ENCODE measurements at regions not wholly inside any gene's neighbourhood (a gene's known extent, or its start where the extent isn't known, plus 50 kb on each side); places are given as distances from the start of the nearest gene placed in this dataset.

GRCh38 chr4:188197566-188197965, 58.3 kb downstream of the TRIML1 start:
- H3K27ac Mint-ChIP-seq, result no peak overlapping the region
- no peak overlapping the region for H3K4me3 Mint-ChIP-seq
- H3K36me3 Mint-ChIP-seq, result no peaks in the 10 kb centered on the region
- H3K27me3 Mint-ChIP-seq, result no peaks in the 10 kb centered on the region
- CTCF ChIA-PET, result no interaction called here
- peaks cover 17% of the 10 kb centered on the region for H3K9me3 Mint-ChIP-seq
- no peak for DNase-seq
- H3K4me1 Mint-ChIP-seq, result no peaks in the 10 kb centered on the region

DNA sequence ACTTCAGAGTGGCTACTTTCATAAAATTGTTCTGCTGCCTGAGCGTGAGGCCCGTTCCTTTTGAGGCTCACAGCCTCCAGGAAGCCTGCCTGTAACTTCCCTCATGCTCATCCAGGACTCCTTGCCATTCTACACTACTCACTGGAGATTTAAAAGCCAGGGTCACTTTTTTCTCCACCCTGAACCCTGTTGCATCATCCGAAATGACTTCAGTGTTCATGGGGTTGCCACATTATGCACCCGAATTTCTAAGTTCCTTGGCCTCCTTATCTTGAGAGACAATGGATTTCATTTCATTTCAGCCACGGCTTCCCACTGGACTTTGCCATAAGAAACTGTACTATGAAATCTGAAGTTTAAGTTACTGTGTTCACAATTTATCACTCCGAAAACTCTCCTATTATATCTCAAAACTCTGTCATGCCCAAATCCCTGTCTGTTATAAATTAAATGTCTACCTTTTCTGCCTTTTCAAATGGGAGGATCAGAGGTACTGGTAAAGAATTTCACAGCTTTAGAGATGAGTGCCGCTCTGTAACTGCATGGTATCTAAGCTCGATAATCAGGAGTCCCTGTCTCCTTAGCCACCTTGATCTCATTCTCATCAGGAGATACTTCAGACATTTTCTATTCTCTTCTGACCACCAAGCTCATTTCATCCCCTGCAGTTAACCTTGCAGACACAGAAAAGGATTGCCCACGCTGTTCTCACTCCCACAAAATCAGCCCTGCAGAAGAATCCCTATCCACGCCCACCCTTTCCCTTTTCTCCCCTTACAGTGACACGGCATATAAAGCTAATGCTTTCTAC, 59.9 kb downstream of the TRIML1 start:
- Mint-ChIP-seq H3K4me1 (no peaks in the 10 kb centered on the region), H3K27me3 (no peaks in the 10 kb centered on the region), H3K4me3 (no peak overlapping the region), H3K36me3 (no peaks in the 10 kb centered on the region), H3K9me3 (peaks cover 12% of the 10 kb centered on the region), H3K27ac (no peak overlapping the region)
- CTCF ChIA-PET, result no interaction called here
- no peak for DNase-seq

- Mint-ChIP-seq H3K4me1 (no peaks in the 10 kb centered on the region), H3K4me3 (no peak overlapping the region), H3K9me3 (peaks cover 17% of the 10 kb centered on the region), H3K27me3 (no peaks in the 10 kb centered on the region), H3K27ac (no peak overlapping the region), H3K36me3 (no peaks in the 10 kb centered on the region)
- DNase-seq, result no peak
- CTCF ChIA-PET, result no interaction called here
Observed at GRCh38 chr4:188201851-188202250, 62.6 kb downstream of the TRIML1 start.

DNA sequence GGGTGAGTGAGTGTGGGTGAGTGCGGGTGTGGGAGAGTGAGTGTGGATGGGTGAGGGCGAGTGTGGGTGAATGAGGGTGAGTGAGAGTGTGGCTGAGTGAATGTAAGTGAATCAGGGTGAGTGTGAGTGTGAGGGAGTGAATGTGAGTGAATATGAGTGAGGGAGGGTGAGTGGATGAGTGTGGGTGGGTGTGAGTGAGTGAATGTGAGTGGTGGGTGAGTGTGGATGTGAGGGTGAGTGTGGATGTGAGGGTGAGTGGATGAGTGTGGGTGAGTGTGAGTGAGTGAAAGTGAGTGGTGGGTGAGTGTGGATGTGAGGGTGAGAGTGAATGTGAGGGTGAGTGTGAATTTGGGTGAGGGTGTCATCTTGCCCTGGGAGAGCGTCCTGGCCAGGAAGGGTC, 67.5 kb downstream of the TRIML1 start:
- CTCF ChIA-PET, result no interaction called here
- Mint-ChIP-seq H3K9me3 (peaks cover 19% of the 10 kb centered on the region), H3K4me3 (no peak overlapping the region), H3K27me3 (no peaks in the 10 kb centered on the region), H3K27ac (no peak overlapping the region), H3K36me3 (no peaks in the 10 kb centered on the region), H3K4me1 (no peaks in the 10 kb centered on the region)
- DNase-seq, result no peak

GRCh38 chr4:188214861-188215260, 75.6 kb downstream of the TRIML1 start:
- CTCF ChIA-PET, result no interaction called here
- no peaks in the 10 kb centered on the region for H3K4me1 Mint-ChIP-seq
- DNase-seq, result no peak
- no peak overlapping the region for H3K27ac Mint-ChIP-seq
- no peaks in the 10 kb centered on the region for H3K27me3 Mint-ChIP-seq
- peaks cover 15% of the 10 kb centered on the region for H3K9me3 Mint-ChIP-seq
- H3K4me3 Mint-ChIP-seq, result no peak overlapping the region
- H3K36me3 Mint-ChIP-seq, result no peaks in the 10 kb centered on the region

- Mint-ChIP-seq H3K27ac (no peak overlapping the region), H3K9me3 (peaks cover 14% of the 10 kb centered on the region), H3K4me1 (no peaks in the 10 kb centered on the region), H3K4me3 (no peak overlapping the region), H3K27me3 (no peaks in the 10 kb centered on the region), H3K36me3 (no peaks in the 10 kb centered on the region)
- CTCF ChIA-PET, result no interaction called here
- no peak for DNase-seq
Observed at GRCh38 chr4:188218392-188218791, 79.2 kb downstream of the TRIML1 start.

DNA sequence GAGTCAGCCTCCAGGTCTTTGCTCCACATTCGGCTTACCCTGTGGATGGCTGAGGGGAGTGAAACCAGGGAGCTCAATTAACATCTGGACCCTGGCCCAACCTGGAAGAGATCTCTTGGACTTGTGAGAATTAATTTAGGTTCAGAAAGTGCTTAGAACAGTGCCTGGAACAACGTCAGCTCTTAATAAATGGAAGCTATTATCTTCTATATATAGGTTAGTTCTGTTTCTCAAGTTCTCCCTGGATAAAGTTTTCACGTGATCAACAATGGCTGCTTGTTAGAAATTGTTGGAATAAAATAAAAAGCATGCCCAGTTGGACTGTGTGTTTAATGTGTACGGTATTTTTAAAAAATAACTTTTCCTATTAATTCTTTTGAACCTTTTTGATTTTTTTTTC, 80.8 kb downstream of the TRIML1 start:
- Mint-ChIP-seq H3K36me3 (no peaks in the 10 kb centered on the region), H3K27ac (no peak overlapping the region), H3K27me3 (no peaks in the 10 kb centered on the region), H3K4me3 (no peak overlapping the region), H3K9me3 (peaks cover 13% of the 10 kb centered on the region), H3K4me1 (no peaks in the 10 kb centered on the region)
- CTCF ChIA-PET, result no interaction called here
- DNase-seq, result no peak

DNA sequence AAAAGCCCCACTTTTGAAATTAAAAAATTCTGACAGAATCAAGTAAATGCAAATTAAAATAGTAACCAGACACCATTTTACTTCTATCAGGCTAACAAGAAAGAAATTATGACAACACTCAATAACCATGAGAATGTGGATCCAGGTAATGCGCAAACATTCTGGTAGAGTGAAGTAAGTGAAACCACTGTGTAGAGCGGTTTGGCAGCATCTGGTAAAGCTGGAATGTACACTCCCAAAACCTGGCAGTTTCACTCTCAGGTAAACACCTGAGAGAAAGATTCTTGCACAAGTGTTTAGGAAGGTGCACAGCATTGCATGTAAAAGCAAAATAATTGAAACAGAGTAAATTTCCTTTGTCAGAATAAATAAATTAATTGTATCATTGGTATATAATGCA, 81.8 kb downstream of the TRIML1 start:
- H3K9me3 Mint-ChIP-seq, result peaks cover 18% of the 10 kb centered on the region
- no peak overlapping the region for H3K27ac Mint-ChIP-seq
- no peak for DNase-seq
- H3K27me3 Mint-ChIP-seq, result no peaks in the 10 kb centered on the region
- CTCF ChIA-PET, result no interaction called here
- no peaks in the 10 kb centered on the region for H3K4me1 Mint-ChIP-seq
- no peak overlapping the region for H3K4me3 Mint-ChIP-seq
- H3K36me3 Mint-ChIP-seq, result no peaks in the 10 kb centered on the region

- Mint-ChIP-seq H3K27ac (no peak overlapping the region), H3K4me1 (no peaks in the 10 kb centered on the region), H3K4me3 (no peak overlapping the region), H3K9me3 (peaks cover 7% of the 10 kb centered on the region), H3K27me3 (no peaks in the 10 kb centered on the region), H3K36me3 (no peaks in the 10 kb centered on the region)
- CTCF ChIA-PET, result no interaction called here
- no peak for DNase-seq
Observed at GRCh38 chr4:188228279-188228678, 89.0 kb downstream of the TRIML1 start.

- Mint-ChIP-seq H3K4me1 (no peaks in the 10 kb centered on the region), H3K27me3 (no peaks in the 10 kb centered on the region), H3K4me3 (no peak overlapping the region), H3K9me3 (no peaks in the 10 kb centered on the region), H3K36me3 (no peaks in the 10 kb centered on the region), H3K27ac (no peak overlapping the region)
- CTCF ChIA-PET, result no interaction called here
- no peak for DNase-seq
Observed at GRCh38 chr4:188232428-188232827, 93.2 kb downstream of the TRIML1 start.

GRCh38 chr4:188242041-188242440, 102.8 kb downstream of the TRIML1 start:
- Mint-ChIP-seq H3K27me3 (no peaks in the 10 kb centered on the region), H3K4me1 (no peaks in the 10 kb centered on the region), H3K36me3 (no peaks in the 10 kb centered on the region), H3K4me3 (no peak overlapping the region), H3K27ac (no peak overlapping the region), H3K9me3 (peaks cover 12% of the 10 kb centered on the region)
- CTCF ChIA-PET, result no interaction called here
- DNase-seq, result no peak

DNA sequence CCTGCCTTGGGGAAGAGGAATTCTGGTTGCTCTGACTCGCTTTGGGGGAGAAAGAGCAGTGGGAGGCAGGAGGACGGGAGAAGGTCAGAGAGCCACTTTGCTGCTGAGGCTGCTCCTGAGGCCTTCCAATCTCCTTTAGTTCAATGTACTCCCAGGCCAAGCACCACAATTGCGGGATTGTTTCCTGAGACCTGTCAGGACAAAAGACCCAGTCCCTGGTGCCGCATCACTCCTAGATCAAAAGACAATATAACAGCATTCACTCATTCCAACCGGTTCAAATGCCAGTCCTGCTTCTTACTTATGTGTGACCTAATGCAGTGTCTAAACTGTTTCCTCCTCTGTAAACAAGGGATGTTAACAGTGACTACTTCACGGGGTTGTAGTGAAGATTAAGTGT, 106.4 kb downstream of the TRIML1 start:
- CTCF ChIA-PET, result no interaction called here
- no peak overlapping the region for H3K27ac Mint-ChIP-seq
- H3K4me1 Mint-ChIP-seq, result no peaks in the 10 kb centered on the region
- no peak overlapping the region for H3K4me3 Mint-ChIP-seq
- no peak for DNase-seq
- H3K36me3 Mint-ChIP-seq, result no peaks in the 10 kb centered on the region
- no peaks in the 10 kb centered on the region for H3K27me3 Mint-ChIP-seq
- H3K9me3 Mint-ChIP-seq, result peaks cover 14% of the 10 kb centered on the region

- Mint-ChIP-seq H3K27me3 (no peaks in the 10 kb centered on the region), H3K9me3 (peaks cover 14% of the 10 kb centered on the region), H3K4me3 (no peak overlapping the region), H3K4me1 (no peaks in the 10 kb centered on the region), H3K27ac (no peak overlapping the region), H3K36me3 (no peaks in the 10 kb centered on the region)
- no peak for DNase-seq
- CTCF ChIA-PET, result no interaction called here
Observed at GRCh38 chr4:188246488-188246887, 107.2 kb downstream of the TRIML1 start.

DNA sequence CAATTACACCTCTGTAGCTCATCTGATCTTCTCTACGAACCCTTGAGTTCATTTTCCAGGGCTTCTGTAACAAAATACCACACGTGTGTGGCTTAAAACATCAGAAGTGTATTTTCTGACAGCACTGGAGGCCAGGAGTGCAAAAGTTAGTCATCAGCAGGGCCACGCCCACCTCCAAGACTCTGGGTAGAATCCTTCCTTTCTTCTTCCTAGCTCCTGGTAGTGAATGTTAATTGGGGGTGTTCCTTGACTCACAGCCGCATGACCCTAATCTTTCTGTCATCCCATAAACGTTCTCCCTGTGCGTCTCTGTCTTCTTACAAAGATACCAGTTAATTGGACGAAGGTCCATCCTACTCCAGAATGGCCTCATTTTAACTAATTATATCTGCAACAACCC, 115.0 kb downstream of the TRIML1 start:
- Mint-ChIP-seq H3K36me3 (no peaks in the 10 kb centered on the region), H3K4me3 (no peak overlapping the region), H3K4me1 (no peaks in the 10 kb centered on the region), H3K9me3 (peaks cover 7% of the 10 kb centered on the region), H3K27me3 (no peaks in the 10 kb centered on the region), H3K27ac (no peak overlapping the region)
- CTCF ChIA-PET, result no interaction called here
- DNase-seq, result no peak

DNA sequence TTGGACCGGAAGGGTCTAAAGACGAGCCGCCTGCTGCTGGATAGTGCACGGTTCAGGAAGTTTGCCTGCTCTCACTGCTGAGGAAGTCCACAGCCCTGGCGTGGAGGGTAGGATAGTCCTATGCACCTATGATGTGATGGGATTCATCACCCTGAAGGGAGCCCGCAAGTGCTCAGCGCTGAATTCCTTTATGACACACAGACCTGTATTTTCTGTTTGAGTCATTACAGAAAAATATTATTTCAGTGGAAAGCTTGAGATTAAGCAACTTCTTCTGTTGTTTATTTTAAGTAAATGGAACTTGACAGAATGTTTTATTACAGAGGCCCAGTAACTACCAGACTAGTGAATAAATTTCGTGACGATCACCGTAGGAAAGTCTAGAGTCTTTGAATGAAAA, 123.2 kb downstream of the TRIML1 start:
- Mint-ChIP-seq H3K27me3 (no peaks in the 10 kb centered on the region), H3K27ac (no peak overlapping the region), H3K4me3 (no peak overlapping the region), H3K36me3 (no peaks in the 10 kb centered on the region), H3K4me1 (no peaks in the 10 kb centered on the region), H3K9me3 (peaks cover 11% of the 10 kb centered on the region)
- no peak for DNase-seq
- CTCF ChIA-PET, result no interaction called here

DNA sequence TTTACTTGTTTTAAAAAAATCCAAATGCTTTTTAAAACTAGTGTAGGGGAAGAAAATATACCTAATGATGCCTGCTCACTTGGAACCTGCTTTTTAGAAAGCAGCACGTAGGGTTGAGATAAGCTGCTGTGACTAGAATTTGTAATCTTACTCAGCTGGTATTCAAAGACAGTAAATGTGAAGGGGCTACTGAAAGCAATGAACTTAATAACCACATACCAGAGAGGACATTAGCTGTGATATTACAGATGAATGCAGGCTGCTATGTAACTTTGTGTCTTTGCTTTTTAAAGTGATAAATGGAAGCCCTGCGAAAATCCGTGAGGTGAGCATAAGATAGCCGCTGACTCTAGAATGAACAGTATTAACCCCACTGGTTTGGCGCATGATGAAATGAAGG, 124.1 kb downstream of the TRIML1 start:
- no peak for DNase-seq
- CTCF ChIA-PET, result no interaction called here
- Mint-ChIP-seq H3K9me3 (peaks cover 12% of the 10 kb centered on the region), H3K36me3 (no peaks in the 10 kb centered on the region), H3K4me3 (no peak overlapping the region), H3K4me1 (no peaks in the 10 kb centered on the region), H3K27ac (no peak overlapping the region), H3K27me3 (no peaks in the 10 kb centered on the region)
